SKM-1 treated with dmso at 0.1 percent for 144 hours (cell line): ENCODE measurements at regions not wholly inside any gene's neighbourhood (a gene's known extent, or its start where the extent isn't known, plus 50 kb on each side); places are given as distances from the start of the nearest gene placed in this dataset.

Source experiments
- DNase-seq: peaks from one replicate; lab custom pipeline; 2025; ENCODE audit not compliant: unreplicated experiment; lab: John Stamatoyannopoulos, UW

- DNase-seq = no peak
These were observed 274.3 kb upstream of the FOXQ1 start for GRCh38 chr6:1037430-1038202.

GRCh38 chr6:1035401-1035800, 276.5 kb upstream of the FOXQ1 start:
- no peak for DNase-seq

GRCh38 chr6:1031720-1032119, 280.2 kb upstream of the FOXQ1 start:
- DNase-seq = no peak

GRCh38 chr6:1029141-1029540, 282.8 kb upstream of the FOXQ1 start:
- no peak for DNase-seq

GRCh38 chr6:1028723-1029122, 283.2 kb upstream of the FOXQ1 start:
- no peak for DNase-seq

- DNase-seq = no peak
These were observed 283.9 kb upstream of the FOXQ1 start for GRCh38 chr6:1027795-1028569.

- no peak for DNase-seq
These were observed 284.6 kb upstream of the FOXQ1 start for GRCh38 chr6:1027109-1027794.

GRCh38 chr6:1025821-1026220, 286.1 kb upstream of the FOXQ1 start:
- no peak for DNase-seq

- DNase-seq = no peak
These were observed 287.3 kb upstream of the FOXQ1 start for GRCh38 chr6:1024587-1024986.

GRCh38 chr6:1024161-1024560, 287.7 kb upstream of the FOXQ1 start:
- DNase-seq = no peak

- no peak for DNase-seq
These were observed 288.7 kb upstream of the FOXQ1 start for GRCh38 chr6:1023229-1023628.

GRCh38 chr6:1022719-1023118, 289.2 kb upstream of the FOXQ1 start:
- no peak for DNase-seq

GRCh38 chr6:1020837-1021236, 291.1 kb upstream of the FOXQ1 start:
- DNase-seq = no peak

GRCh38 chr6:1020133-1020532, 291.8 kb upstream of the FOXQ1 start:
- no peak for DNase-seq

- DNase-seq = no peak
These were observed 293.9 kb upstream of the FOXQ1 start for GRCh38 chr6:1018041-1018440.

- DNase-seq = no peak
These were observed 295.3 kb upstream of the FOXQ1 start for GRCh38 chr6:1016329-1017302.

- no peak for DNase-seq
These were observed 296.1 kb upstream of the FOXQ1 start for GRCh38 chr6:1015825-1016224.

- DNase-seq = no peak
These were observed 297.5 kb upstream of the FOXQ1 start for GRCh38 chr6:1014431-1014807.

- DNase-seq = no peak
These were observed 298.1 kb upstream of the FOXQ1 start for GRCh38 chr6:1013656-1014430.

- DNase-seq = no peak
These were observed 302.8 kb upstream of the FOXQ1 start for GRCh38 chr6:1009103-1009502.
